ENCODE measurements at regions not wholly inside any gene's neighbourhood (a gene's known extent, or its start where the extent isn't known, plus 50 kb on each side); places are given as distances from the start of the nearest gene placed in this dataset.
"Not testable (repeated sequence)": the region's sequence is repeated elsewhere in the genome, so short reads cannot be mapped to it uniquely, and the experiment has no call there.

GRCh38 chr2:39845460-39846146 lies 66.5 kb upstream of the THUMPD2 start:
- DNase-seq (ENCODE audit: extremely low spot score, insufficient read length, low read depth) (no peak), FAIRE-seq (no peak)

DNA sequence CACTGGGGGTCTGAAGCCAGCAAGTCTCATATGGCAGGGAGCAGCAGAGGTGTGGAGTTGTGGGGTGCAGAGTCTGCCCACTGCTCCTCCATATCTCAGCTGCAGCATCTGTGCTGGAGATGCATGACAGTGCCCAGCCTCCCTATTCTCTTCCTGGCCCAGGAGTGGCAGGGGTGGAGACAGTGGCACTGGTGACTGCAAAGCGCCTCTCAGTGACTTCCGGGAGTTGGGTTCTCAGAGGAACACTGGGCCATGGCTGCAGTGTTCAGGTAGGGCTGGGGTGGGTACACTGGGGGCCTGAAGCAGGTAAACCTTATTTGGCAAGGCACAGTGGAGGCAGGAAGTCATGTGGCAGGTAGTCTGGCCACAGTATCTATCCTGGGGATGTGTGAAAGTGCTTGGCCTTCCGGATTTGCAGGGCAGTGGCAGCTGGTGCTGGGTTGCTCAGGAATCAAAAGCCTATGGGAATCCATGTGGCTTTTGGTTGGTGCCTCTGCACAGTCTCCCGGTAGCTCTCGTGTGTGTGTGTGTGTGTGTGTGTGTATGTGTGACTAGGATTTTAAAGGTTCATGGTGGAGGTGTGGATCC lies 60.3 kb upstream of the THUMPD2 start:
- FAIRE-seq (no peak), DNase-seq (ENCODE audit: extremely low spot score, insufficient read length, low read depth) (no peak)

GRCh38 chr2:39838589-39838988 lies 59.5 kb upstream of the THUMPD2 start:
- FAIRE-seq (no peak), DNase-seq (ENCODE audit: extremely low spot score, insufficient read length, low read depth) (no peak)

GRCh38 chr2:39837856-39838453 lies 58.9 kb upstream of the THUMPD2 start:
- DNase-seq (ENCODE audit: extremely low spot score, insufficient read length, low read depth) (peak; percentile 8), FAIRE-seq (peak; percentile 75)

DNA sequence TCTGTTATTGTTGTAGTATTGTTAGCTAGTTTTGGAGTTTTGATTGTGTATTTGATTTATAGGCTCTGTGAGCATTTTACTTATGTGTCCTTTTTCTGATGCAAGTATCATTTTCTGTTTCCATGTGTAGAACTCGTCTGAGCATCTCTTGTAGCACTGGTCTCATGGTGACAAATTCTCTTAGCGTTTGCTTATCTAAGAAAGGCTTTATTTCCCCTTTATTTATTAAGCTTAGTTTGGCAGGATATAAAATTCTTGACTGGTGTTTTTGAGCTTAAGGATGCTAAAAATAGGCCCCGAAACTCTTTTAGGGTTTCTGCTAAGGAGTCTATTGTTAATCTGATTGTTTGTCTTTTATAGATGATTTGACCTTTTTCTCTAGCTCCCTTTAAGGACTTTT lies 57.6 kb upstream of the THUMPD2 start:
- DNase-seq (ENCODE audit: extremely low spot score, insufficient read length, low read depth) (no peak), FAIRE-seq (no peak)

DNA sequence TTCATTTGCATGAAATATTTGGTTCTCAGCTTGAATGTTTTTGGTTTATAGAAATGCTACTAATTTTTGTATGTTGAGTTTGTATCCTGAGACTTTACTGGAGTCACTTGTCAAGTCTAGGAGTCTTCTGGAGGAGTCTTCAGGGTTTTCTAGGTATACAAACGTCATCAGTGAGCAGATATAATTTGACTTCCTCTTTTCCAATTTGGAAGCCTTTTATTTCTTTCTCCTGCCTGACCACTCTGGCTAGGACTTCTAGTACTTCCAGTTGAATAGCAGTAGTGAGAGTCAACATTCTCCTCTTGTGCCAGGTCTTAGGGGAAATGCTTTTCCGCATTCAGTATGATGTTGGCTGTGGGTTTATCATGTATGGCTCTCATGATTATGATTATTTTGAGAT lies 55.4 kb upstream of the THUMPD2 start:
- DNase-seq (ENCODE audit: extremely low spot score, insufficient read length, low read depth): no peak
- FAIRE-seq: no peak

DNA sequence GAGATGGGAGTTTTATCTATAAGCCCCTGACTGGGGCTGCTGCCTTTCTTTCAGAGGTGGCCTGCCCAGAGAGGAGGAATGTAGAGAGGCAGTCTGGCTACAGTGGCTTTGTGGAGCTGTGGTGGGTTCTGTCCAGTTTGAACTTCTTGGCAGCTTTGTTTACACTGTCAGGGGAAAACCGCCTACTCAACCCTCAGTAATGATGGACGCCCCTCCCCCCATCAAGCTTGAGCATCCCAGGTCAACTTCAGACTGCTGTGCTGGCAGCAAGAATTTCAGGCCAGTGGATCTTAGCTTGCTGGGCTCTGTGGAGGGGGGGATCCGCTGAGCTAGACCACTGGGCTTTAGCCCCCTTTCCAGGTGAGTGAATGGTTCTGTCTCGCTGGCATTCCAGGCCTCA lies 51.6 kb upstream of the THUMPD2 start:
- DNase-seq (ENCODE audit: extremely low spot score, insufficient read length, low read depth); FAIRE-seq: not testable (repeated sequence)
